Renal cortex interstitium (tissue), 11 donors: ENCODE measurements at regions not wholly inside any gene's neighbourhood (a gene's known extent, or its start where the extent isn't known, plus 50 kb on each side); places are given as distances from the start of the nearest gene placed in this dataset.

Source experiments
- DNase-seq, 11 donors: peaks; one replicate each; pipeline ENCODE4 v3.0.0-alpha.2; 2013; ENCODE audit warnings: low read depth in 9 of 11, low spot score in 4 of 11; ENCODE audit errors: extremely low read depth in 1 of 11

DNA sequence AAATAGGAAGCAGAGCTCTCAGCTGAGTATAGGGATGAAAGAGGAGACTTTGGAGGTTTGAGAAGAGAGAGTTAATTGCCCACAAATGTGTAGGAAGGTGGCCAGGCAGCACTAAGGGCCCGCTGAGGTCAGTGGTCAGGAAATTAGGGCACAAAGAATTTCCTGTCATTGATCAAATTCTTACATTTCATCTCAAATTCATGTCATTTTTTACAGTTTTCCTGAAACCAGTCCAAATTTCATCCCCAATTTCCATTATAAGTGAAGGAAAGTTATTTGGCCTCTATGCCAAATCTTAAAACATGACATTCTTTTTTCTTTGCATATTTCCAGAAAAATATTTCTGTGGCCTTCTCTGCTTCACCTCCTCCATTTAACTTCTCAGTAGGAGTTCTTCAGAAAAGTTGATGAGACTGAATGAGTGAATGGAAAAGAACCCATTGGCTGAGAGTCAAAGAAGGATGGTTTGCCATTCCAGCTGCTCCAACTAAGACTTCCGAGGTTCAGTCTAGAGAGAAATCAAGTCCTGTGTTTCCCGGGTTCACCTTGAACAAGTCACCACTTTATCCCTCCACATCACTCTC is 68.7 kb upstream of the SPRY1 start:
- no peak for DNase-seq

- DNase-seq, result no peak
Observed at GRCh38 chr4:123338715-123339114, 57.9 kb upstream of the SPRY1 start.

- DNase-seq, result no peak
Observed at GRCh38 chr4:123339507-123340380, 56.9 kb upstream of the SPRY1 start.

DNA sequence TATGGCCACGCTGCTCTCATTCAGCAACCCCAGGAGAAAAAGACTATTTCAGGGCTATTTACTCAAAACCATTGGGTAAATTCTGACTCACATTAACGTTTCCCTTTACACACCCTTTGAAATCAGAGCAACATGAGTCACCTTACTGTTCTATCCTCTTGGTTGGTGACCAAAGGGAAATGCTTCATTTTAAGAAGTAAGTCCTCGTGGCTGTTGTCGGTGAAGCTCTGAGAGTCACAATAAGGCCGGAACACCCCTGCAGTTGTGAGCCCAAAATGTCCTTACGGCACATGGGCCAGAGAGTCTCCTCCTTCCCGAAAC is 56.3 kb upstream of the SPRY1 start:
- DNase-seq, result no peak

- DNase-seq, result no peak
Observed at GRCh38 chr4:123342498-123342897, 54.1 kb upstream of the SPRY1 start.

DNA sequence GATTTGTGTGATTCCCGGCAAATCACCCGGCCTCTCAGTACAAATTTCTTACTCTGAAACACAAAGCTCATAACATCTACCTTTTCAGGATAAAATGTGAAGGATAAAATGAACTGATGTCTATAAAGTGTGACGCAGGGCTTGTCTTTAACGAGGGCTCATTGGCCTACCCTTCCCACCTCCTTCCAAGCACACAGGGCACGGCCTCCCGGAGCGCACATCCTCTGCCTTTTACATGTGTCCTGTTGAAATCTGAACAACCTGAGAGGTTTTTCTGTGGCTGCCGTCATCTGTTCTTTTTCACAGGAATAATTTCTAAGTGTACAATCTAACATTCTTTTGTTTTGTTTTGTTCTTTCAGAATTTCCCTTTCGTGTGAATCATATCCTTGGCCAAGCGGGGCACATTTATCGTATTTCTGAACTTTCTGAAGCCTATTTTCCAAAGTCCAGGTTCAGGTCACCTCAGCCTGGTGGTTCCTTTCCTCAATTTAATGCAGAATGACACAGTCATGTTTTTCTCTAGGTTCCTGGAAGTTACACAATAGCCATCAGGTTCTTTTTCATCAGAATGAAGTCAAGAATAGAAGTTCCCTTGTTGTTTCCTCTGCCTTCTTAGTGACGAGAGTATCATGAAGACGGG is 53.1 kb upstream of the SPRY1 start:
- DNase-seq, result no peak

GRCh38 chr4:123345137-123345934 is 51.3 kb upstream of the SPRY1 start:
- no peak for DNase-seq

DNA sequence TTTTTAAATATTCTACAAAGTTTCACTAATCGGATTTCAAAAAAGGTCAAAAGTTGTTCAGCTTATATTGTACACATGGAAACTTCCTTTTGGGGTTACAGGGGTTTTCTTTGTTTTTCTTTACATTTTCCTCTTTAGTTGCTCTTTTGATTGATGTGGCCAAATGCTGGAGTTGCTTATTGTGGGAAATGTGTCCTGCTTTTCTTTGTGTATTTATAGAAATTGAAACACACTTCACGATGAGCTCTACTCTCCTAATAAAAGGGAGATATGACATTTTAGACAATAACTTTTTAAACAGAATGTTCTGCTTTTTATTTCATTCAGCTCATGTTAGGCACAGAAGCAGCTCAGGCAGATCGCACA is 50.7 kb upstream of the SPRY1 start:
- DNase-seq, result no peak

DNA sequence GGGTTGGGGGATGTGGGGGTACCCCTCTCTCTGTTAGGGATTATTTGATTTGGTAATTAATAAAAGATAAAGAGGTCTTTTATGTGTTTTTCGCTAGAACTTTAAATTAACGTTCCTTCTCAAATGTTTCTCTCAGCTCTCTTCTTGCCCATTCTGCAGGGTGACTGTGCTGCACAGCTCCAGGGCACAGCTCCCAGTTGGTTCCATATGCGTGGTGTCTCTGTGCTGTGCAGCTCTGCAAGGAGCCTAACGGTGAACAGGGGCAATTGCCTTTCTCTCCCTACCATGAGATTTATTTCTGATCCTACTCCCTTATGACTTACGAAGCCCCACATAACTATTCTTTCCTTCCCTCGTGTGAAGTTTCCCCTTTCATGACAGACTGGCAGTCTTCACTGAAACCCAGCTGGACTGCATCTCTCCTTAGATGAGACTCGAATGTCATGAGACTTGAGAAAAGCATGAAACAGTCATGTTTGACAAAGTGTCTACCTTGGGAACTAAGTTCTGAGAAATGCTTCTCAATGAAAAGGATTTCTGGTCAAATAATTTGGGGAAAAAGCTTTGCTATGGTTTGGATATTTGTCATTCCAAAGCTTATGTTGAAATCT is 50.2 kb upstream of the SPRY1 start:
- DNase-seq, result peak in 2 of 11 donors; percentile 37 to 41
